Astrocyte of the spinal cord (primary cell): ENCODE measurements at regions not wholly inside any gene's neighbourhood (a gene's known extent, or its start where the extent isn't known, plus 50 kb on each side); places are given as distances from the start of the nearest gene placed in this dataset.

ENCODE experiments used
- DNase-seq: peaks from one replicate; pipeline ENCODE4 v3.0.0; 2011; ENCODE audit warnings: low read depth, low spot score
- H3K4me3 ChIP-seq: 2 replicates; pipeline ENCODE4 v1.5.1; 2011; ENCODE audit warnings: low read depth, mild to moderate bottlenecking, low read length, moderate library complexity
- in situ Hi-C: cut with HindIII; loops from 2 replicates; pipeline ENCODE4 v1.10.0; 2017; ENCODE audit warnings: low sequenced_read_pairs
- TF ChIP-seq, protein P1 (sequence below): IDR thresholded peaks from 2 replicates; pipeline ENCODE4 v1.5.1; 2012; ENCODE audit warnings: low read depth, mild to moderate bottlenecking, low read length, inconsistent platforms

DNA sequence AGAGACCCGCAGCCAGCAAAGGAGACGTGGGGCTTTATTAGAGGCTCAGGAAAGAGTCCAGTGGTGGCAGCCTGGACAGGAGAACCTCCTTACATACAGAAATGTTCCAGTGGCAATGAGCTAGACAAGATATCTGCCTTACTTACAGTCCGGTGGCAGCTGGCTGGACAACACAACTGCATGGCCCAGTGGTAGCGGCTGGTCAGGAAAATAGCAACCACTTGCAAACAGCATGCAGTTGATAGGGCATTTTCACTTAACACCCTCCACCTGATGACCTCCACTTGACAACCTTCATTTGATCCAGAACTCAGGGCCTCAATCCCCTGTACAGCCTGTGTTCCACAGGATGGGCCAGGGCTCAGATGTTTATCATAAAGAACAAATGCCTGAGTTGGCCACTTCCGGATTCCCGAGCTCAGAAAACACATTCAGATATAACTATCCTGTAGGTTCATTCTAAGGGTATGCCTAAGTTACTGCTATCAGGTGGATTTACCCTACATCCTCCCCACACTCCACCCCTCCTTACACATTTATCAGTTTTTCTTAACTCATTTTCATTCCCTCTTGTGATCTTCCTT lies 63.3 kb upstream of the ITPRID2 start:
- in situ Hi-C loops: no loop called here

DNA sequence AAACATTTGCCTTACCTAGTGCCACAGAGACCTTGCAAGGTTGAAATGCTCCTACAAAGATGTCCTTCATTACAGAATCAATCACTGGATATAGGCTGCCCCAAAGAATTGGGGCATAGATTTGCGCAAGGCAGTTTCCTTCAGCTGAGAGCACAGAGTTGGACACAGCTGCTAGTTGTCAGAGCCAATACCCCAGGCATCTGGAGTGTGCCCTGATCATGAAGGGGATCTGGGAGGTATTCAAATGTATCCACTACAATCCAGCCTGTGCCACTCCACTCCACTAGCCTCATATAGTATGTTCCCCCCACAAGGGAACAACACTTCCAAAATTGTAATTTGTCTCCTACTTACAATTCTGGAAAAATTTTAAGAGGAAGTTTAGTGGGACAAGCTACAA lies 62.3 kb upstream of the ITPRID2 start:
- no peak overlapping the region for H3K4me3 ChIP-seq
- TF ChIP-seq, protein P1, sequence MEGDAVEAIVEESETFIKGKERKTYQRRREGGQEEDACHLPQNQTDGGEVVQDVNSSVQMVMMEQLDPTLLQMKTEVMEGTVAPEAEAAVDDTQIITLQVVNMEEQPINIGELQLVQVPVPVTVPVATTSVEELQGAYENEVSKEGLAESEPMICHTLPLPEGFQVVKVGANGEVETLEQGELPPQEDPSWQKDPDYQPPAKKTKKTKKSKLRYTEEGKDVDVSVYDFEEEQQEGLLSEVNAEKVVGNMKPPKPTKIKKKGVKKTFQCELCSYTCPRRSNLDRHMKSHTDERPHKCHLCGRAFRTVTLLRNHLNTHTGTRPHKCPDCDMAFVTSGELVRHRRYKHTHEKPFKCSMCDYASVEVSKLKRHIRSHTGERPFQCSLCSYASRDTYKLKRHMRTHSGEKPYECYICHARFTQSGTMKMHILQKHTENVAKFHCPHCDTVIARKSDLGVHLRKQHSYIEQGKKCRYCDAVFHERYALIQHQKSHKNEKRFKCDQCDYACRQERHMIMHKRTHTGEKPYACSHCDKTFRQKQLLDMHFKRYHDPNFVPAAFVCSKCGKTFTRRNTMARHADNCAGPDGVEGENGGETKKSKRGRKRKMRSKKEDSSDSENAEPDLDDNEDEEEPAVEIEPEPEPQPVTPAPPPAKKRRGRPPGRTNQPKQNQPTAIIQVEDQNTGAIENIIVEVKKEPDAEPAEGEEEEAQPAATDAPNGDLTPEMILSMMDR: no peak
- no peak for DNase-seq
- in situ Hi-C loops: no loop called here

More for the DNA sequence above, 63.3 kb upstream of the ITPRID2 start:
- no peak for DNase-seq
- TF ChIP-seq, protein P1: no peak
- H3K4me3 ChIP-seq: no peak overlapping the region

DNA sequence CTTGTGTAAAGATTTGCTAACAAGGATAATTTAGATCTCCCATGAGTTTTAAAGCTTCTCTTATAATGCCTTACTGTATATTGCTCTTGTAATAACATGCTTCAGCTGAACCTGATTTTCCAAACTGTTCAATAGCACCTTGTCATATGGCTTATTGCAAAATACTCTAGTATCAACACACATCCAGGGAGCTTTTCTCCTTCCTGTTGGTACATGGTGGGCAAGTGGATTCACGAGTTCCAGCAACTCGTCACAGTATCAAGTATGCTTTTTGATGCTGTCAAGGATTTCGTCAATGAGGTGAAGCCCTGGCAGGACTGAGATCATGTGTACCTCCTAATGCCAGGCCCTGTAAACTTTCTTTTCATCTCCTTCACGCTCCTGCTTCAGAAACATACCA lies 59.5 kb upstream of the ITPRID2 start:
- no peak for DNase-seq
- TF ChIP-seq, protein P1: no peak
- in situ Hi-C loops: no loop called here
- H3K4me3 ChIP-seq: no peak overlapping the region

DNA sequence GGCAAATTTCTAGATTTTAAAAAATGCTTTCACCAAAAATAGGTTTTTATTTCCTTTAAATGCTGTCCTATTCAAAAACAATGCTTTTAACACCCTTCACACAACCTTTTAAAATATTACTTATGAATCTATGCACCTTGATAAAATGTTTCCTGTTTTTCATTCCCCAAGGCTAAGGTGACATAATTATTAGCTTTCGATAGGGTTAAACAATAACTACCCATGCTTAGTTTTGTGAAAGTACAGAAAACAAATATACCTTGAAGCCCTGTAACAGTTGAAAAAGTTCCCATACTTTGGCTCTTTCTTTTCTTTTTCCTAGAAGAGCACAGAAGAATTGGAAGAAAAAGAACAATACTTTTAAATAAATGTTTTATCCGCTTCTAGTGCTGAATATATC lies 54.9 kb upstream of the ITPRID2 start:
- TF ChIP-seq, protein P1: no peak
- in situ Hi-C loops: no loop called here
- H3K4me3 ChIP-seq: no peak overlapping the region
- DNase-seq: no peak

DNA sequence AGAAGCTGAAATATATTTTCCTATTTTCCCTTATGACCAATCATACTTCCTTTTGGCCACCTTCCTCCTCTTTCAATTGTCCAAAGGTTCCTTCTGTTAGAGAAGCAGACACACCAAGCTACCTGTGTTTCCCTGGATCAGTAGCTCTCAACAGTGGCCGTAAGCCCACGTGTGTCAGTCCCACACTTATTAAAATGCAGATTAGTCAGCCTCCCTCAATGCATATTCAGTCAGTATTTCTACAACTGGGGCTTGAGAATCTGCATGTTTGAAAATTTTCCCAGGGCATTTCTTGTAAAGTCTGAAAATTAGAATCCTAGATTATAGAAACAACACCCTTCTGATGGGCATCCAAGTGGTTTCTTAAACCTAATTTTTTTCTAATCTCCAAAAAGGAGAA lies 54.0 kb upstream of the ITPRID2 start:
- in situ Hi-C loops: no loop called here
- TF ChIP-seq, protein P1: no peak
- DNase-seq: no peak
- no peak overlapping the region for H3K4me3 ChIP-seq

DNA sequence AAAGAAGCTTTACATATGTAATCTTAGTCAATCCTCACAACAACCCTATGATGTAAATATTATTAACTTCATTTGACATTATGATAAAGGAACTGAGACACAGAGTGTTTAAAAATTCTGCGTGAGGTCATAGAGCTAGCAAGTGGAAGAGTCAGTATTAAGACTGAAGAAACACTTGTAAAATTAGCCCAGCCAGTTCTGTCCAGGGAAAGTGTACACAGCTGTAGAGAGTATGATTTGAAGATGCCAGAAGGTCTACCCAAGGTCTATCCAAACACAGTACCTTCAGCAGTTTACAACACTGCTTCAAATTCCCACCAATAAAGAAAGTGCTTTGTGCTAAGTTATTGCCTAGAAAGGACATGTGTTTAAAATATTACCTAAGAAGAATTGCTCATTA lies 51.7 kb upstream of the ITPRID2 start:
- H3K4me3 ChIP-seq: no peak overlapping the region
- TF ChIP-seq, protein P1: no peak
- no peak for DNase-seq
- in situ Hi-C loops: no loop called here

DNA sequence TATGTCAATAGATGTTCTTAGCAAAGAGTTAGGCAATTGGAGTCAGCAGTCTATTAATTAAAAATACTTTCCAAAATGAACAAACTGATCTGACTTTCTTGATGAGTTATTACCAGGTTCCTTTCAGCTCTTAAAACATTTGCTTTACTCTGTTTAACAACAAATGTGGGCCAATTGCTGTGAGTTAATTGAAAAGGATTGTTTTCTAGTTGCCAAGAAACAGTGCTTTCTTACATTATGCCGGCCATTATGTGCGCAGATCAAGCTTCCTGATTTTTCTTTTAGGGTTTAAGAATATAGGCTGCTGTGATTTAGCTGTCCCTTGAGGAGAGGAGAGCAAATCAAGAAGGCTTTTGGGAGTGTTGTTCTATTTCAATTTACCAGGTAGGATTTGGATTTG lies 50.5 kb upstream of the ITPRID2 start:
- in situ Hi-C loops: no loop called here

More for the DNA sequence above, 50.5 kb upstream of the ITPRID2 start:
- H3K4me3 ChIP-seq: no peak overlapping the region
- TF ChIP-seq, protein P1: no peak
- DNase-seq: peak; percentile 10
